ENCODE measurements at regions not wholly inside any gene's neighbourhood (a gene's known extent, or its start where the extent isn't known, plus 50 kb on each side); places are given as distances from the start of the nearest gene placed in this dataset.

- TF ChIP-seq POLR2A (IDR thresholded peaks at IDR 0.05) (no peak), CTCF (IDR thresholded peaks at IDR 0.05) (no peak)
These were observed 146.7 kb downstream of the SPATA19 start for GRCh38 chr11:133698654-133699053.

Data from lower leg skin (tissue), 3 donors.